ENCODE measurements at regions not wholly inside any gene's neighbourhood (a gene's known extent, or its start where the extent isn't known, plus 50 kb on each side); places are given as distances from the start of the nearest gene placed in this dataset.
A peak's percentile ranks its signal among the peaks of the same experiment; 100 is the strongest.
"Not testable (repeated sequence)": the region's sequence is repeated elsewhere in the genome, so short reads cannot be mapped to it uniquely, and the experiment has no call there.

DNA sequence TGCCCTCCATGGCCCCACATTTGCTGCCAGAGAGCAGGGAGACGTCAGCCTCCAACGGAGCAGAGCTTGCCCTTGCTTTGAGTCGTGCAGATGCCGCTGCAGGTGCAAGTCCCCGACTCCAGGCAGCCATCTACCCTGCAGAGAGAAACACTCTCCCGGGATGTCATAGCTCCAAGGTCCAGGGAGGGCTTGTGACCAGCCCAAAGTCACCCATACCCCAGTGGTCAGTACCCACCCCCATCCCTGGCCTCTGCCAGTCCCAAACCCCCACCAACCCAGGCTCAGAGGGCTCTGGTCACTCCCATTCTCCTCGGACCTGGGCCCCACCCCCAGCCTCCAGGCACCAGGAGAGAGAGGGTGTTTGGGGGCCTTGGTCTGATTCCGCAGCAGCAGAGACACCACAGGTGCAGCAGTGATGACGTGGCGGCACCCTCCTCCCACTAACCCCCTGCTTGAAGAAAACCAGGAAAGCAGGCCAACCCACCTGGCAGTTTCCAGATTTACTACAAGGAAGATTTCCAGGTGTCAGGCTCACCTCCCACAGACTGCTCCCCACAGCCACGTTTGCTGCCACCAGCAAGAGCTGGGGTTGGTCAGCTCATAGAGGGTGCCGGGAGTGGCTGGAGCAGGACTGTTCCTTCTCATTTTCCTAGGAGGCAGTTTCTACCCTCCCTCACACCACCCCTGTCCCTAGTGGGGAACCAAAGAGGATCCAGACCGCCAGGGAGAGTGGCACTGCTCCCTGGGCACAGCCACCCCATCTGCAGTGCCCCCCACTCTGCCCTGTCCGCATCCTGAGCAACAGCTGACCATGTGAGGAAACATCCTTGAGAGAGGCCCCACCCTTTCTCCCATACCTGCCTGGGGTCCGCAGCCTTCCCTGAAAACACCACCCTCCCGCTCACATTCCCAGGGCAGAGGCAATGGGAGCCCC is 132.4 kb downstream of the TNFRSF13B start:
- DNase-seq; H3K4me1 ChIP-seq (replicated peaks in 1 of 2); H3K27me3 ChIP-seq; H3K36me3 ChIP-seq (replicated peaks in 1 of 2); H3K4me3 ChIP-seq; H3K9me3 ChIP-seq (replicated peaks in 1 of 3); H3K27ac ChIP-seq; intact Hi-C loops (cut with DNase I): not testable (repeated sequence)
- 70 to 100% (median 83%) methylated on average over 2 to 4 of the region's 16 CpGs; no CpG with 5 or more reads in 1 of the 4 donors for WGBS, 4 donors

DNA sequence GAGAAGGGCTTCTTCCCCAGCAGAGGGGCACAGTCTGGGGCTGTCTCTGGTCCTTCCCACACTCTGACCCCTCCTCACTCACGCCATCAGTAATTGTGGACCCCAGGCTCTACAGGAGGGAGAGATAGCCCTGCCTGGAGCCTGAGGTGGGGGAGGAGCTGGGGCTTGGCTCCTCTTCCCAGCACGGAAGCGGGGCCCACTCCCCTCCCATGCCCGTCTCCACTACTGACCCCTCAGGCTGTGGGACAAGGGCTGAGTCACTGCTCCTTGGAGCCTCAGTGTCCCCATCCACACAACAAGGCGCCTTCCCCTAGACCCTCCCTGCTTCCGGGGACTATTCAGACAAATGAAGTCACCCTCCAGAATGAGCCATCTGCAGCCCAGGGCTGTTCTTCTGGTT is 133.1 kb downstream of the TNFRSF13B start:
- intact Hi-C loops (cut with DNase I); H3K36me3 ChIP-seq (replicated peaks in 1 of 2); H3K27ac ChIP-seq; H3K9me3 ChIP-seq (replicated peaks in 1 of 3); H3K4me3 ChIP-seq; H3K4me1 ChIP-seq (replicated peaks in 1 of 2); H3K27me3 ChIP-seq; DNase-seq: not testable (repeated sequence)
- 73 to 82% methylated on average over 3 of the region's 6 CpGs; no CpG with 5 or more reads in 2 of the 4 donors for WGBS, 4 donors

DNA sequence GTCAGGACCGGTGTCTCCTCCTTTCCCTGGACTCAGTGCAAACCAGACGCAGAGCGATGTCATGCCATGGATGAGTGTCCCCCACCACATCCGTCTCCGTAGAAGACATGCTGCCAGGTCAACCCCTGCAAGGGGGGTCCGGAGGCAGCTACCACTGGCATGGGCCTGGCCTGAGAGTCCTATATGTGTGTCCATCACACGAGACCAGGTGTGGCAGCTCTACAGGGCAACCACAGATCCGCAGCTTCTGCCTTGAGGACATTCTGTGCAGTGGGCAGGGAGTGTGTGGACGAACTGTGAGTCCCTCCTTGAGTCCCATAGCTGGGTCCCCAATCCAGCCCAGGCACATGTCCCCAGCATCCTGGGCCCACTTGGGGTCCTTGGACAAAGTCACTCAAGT is 133.6 kb downstream of the TNFRSF13B start:
- H3K9me3 ChIP-seq (replicated peaks in 1 of 3); H3K4me1 ChIP-seq (replicated peaks in 1 of 2); H3K4me3 ChIP-seq; DNase-seq; H3K27ac ChIP-seq; H3K36me3 ChIP-seq (replicated peaks in 1 of 2); intact Hi-C loops (cut with DNase I); H3K27me3 ChIP-seq: not testable (repeated sequence)
- 77 to 84% (median 80%) methylated on average over 3 to 4 of the region's 9 CpGs; no CpG with 5 or more reads in 1 of the 4 donors for WGBS, 4 donors

DNA sequence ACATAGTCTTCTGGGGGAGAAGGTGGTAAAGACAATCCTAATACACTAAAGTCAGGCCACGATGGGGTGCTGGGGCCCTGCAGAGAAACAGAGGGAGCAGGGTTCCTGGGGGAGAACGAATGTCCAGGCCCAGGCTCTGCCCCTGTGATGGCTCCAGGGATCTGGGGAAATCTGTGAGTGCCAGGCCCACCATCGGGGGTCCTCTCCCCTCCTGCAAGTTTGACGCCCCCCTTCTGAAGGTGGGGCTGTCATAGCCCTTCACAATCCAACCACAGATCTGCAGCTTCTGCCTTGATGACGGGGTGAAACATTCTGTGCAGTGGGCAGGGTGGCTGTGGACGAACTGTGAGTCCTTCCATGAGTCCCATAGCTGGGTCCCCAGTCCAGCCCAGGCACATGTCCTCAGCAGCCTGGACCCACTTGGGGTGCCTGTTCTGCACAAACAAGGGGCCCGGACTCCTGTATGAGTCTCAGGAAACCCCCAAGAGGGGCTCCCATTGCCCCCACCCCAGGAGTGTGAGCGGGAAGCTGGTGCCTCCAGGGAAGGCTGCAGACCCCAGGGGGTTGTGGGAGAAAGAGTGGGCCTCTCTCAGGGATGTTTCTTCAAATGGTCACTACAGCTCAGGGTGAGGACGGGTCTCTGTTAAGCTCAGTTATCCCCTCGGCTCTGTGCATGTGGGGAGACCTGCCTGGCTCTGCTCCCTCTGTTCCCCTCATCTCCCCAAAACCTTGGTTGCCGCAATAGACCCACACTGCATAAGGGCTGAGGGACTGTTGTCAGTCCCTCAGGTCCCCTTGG is 134.3 kb downstream of the TNFRSF13B start:
- H3K36me3 ChIP-seq (replicated peaks in 1 of 2); H3K27me3 ChIP-seq; H3K9me3 ChIP-seq (replicated peaks in 1 of 3); intact Hi-C loops (cut with DNase I); H3K27ac ChIP-seq; DNase-seq; H3K4me3 ChIP-seq; H3K4me1 ChIP-seq (replicated peaks in 1 of 2): not testable (repeated sequence)
- WGBS, 4 donors, result 50 to 81% (median 61%) methylated on average over 2 to 9 of the region's 11 CpGs

DNA sequence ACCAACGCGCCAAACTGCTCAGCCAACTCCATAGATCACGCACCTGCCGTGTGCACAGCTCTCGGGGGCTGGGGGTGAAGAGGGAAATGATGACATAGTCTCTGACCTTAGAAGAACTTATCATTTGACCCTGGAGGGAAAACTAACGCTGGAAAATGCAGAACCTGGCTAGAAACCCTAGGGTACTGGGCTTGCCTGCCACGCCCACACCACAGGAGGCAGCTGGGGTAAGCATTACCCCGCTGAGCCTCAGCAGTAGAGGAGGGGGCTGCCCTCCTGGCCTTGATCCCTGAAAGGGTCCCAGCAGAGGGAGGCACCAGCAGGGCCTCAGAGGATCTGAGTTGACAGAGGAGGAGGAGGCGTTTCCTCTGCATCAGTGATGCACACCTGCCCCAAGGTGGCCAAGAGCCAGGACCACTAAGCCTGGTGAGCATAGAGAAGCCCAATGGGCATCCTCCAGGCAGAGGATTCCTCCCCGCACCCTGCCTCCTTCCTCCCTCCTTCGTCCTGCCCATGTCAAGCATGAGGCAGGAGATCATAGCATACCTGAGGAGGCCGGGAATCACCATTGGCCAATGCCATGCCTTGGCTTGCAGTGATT is 135.5 kb downstream of the TNFRSF13B start:
- intact Hi-C loops (cut with DNase I); H3K4me1 ChIP-seq (replicated peaks in 1 of 2); DNase-seq; H3K4me3 ChIP-seq; H3K27me3 ChIP-seq; H3K9me3 ChIP-seq (replicated peaks in 1 of 3); H3K36me3 ChIP-seq (replicated peaks in 1 of 2); H3K27ac ChIP-seq: not testable (repeated sequence)
- WGBS, 4 donors, result 10 to 54% (median 32%) methylated on average over 2 to 8 of the region's 12 CpGs

DNA sequence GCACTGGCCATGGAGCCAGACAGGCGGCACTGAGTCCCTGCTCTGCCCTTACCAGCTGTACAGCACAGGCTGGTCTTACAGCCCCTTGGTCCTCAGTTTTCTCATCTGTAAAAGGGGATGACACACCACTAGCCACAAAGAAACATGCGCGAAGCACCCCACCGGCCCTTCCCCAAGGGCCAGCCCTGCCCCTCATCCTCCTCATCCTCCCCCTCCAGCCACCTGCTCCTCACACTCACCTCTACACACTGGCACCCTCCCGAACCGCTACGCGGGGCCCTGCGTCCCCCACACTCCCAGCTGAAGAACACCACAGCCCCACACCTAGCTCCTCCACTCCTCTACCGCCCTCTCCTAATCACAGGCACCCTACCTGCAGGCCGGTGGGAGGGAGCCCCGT is 138.4 kb downstream of the TNFRSF13B start:
- H3K4me3 ChIP-seq; H3K4me1 ChIP-seq (replicated peaks in 1 of 2); intact Hi-C loops (cut with DNase I); H3K9me3 ChIP-seq (replicated peaks in 1 of 3); H3K27ac ChIP-seq; H3K27me3 ChIP-seq; H3K36me3 ChIP-seq (replicated peaks in 1 of 2); DNase-seq: not testable (repeated sequence)
- 87 to 94% (median 88%) methylated on average over 3 to 8 of the region's 12 CpGs; no CpG with 5 or more reads in 1 of the 4 donors for WGBS, 4 donors

DNA sequence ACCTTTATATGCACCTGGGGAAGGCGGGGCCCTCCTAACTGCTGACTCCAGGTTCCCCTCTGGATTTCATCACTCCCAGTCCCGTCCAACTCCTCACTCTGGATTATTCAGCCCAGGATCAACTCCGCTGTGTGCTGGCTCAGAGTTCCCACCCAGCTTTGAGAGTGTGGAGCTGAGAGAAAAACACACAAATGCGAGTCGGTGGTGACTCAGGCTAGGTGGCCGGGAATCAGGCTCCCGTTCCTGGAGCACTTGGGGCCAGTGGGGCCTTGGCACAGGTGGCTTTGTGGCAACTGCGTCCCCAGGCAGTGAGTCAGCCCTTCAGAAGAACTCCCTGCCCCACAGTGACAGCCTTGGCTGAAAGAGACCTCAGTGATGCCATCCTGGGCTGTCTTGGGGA is 139.1 kb downstream of the TNFRSF13B start:
- WGBS, 4 donors, result 32 to 34% methylated on average over 5 of the region's 8 CpGs; no CpG with 5 or more reads in 2 of the 4 donors
- H3K9me3 ChIP-seq (replicated peaks in 1 of 3); H3K27me3 ChIP-seq; H3K27ac ChIP-seq; H3K4me1 ChIP-seq (replicated peaks in 1 of 2); intact Hi-C loops (cut with DNase I); H3K4me3 ChIP-seq; H3K36me3 ChIP-seq (replicated peaks in 1 of 2): not testable (repeated sequence)
- DNase-seq, result peak in 4 of 7 donors; percentile 32 to 67 (median 47)

DNA sequence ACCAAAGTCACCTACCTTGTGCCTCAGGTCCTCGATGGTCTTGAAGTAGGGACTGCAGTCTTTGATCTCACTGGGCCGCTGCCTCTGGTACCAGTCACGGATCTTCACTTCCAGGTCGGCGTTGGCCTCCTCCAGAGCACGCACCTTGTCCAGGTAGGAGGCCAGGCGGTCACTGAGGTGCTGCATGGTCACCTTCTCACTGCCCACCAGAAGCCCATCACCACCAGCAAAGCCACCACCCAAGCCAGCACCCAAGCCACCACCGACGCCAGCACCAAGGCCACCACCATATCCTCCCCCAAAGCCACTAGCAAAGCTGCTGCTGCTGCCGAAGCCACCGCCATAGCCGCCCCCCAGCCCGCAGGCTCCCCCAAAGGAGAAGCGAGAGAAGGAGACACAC is 139.7 kb downstream of the TNFRSF13B start:
- H3K27ac ChIP-seq; intact Hi-C loops (cut with DNase I); H3K36me3 ChIP-seq (replicated peaks in 1 of 2); H3K27me3 ChIP-seq; H3K9me3 ChIP-seq (replicated peaks in 1 of 3); DNase-seq; H3K4me1 ChIP-seq (replicated peaks in 1 of 2); H3K4me3 ChIP-seq: not testable (repeated sequence)
- 76 to 80% (median 79%) methylated on average over 7 to 11 of the region's 14 CpGs; no CpG with 5 or more reads in 1 of the 4 donors for WGBS, 4 donors

DNA sequence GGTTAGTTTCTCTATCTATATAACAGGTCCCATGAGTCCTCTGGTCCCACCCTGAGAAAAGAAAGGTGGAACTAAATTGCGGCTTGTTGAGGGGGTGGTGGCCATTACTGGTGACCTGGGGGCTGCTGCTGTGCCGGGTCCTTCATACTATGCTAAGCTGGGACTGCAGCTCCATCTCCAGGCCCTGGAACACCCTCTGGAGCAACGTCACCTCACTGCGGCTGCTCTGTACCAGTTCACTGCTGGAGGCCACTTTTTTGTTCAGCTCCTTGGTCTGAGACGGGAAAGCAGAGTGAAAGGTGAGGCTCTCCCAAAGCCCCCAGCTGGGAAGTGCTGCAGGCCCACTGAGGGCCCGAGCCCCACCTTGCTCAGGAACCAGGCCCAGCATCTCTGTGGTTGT is 140.7 kb downstream of the CCDC144A start:
- WGBS, 4 donors, result 69 to 95% (median 75%) methylated on average over 3 to 5 of the region's 6 CpGs; no CpG with 5 or more reads in 1 of the 4 donors
- H3K4me3 ChIP-seq; H3K27me3 ChIP-seq; H3K27ac ChIP-seq; H3K36me3 ChIP-seq (replicated peaks in 1 of 2); intact Hi-C loops (cut with DNase I); DNase-seq; H3K4me1 ChIP-seq (replicated peaks in 1 of 2); H3K9me3 ChIP-seq (replicated peaks in 1 of 3): not testable (repeated sequence)

DNA sequence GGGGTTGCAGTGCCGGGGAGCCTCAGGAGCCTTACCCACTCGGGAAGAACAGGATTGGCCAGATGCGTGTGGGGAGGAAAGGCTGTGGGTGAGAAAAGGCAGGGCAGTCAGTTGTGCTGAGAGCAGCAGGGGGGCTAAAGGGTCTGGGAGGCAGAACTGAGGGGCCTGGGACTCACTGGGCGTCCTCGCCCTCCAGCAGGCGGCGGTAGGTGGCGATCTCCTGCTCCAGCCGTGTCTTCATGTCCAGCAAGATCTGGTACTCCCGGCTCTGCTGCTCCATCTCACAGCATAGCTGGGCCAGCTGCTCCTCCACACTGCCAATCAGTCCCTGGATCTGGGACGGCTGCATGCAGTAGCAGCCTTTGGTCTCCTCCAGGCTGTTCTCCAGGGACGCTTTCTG is 140.2 kb downstream of the CCDC144A start:
- intact Hi-C loops (cut with DNase I); H3K27ac ChIP-seq; H3K4me3 ChIP-seq; H3K36me3 ChIP-seq (replicated peaks in 1 of 2); H3K4me1 ChIP-seq (replicated peaks in 1 of 2); H3K9me3 ChIP-seq (replicated peaks in 1 of 3); H3K27me3 ChIP-seq; DNase-seq: not testable (repeated sequence)
- WGBS, 4 donors, result 11 to 30% (median 14%) methylated on average over 1 to 2 of the region's 12 CpGs; no CpG with 5 or more reads in 1 of the 4 donors
